CD4-positive, alpha-beta T cell treated with Interferon alpha-2 for 1 hour (primary cell): ENCODE measurements at regions not wholly inside any gene's neighbourhood (a gene's known extent, or its start where the extent isn't known, plus 50 kb on each side); places are given as distances from the start of the nearest gene placed in this dataset.

Experiments used
- DNase-seq, 2 donors: peaks; one replicate each; pipeline ENCODE4 v3.0.0-alpha.2; 2020 to 2022

- no peak for DNase-seq
These were observed 877.2 kb upstream of the PCDH20 start for GRCh38 chr13:62292714-62293480.

DNA sequence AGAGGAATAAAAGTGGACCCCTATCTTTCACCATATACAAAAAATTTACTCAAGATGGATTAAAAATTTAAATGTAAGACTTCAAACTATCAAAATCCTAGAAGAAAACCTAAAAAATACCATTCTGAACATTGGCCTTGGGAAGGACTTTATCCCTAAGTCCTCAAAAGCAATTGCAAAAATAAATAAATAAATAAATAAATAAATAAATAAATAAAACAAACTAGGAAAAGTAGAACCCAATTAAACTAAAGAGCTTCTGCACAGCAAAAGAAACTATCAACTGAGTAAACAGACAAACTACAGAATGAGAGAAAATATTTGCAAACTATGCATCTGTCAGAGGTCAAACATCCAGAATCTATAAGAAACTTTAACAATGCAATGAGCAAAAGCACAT is 874.9 kb upstream of the PCDH20 start:
- DNase-seq = no peak

GRCh38 chr13:62287764-62288163 is 872.1 kb upstream of the PCDH20 start:
- DNase-seq = no peak

GRCh38 chr13:62280590-62280989 is 864.9 kb upstream of the PCDH20 start:
- DNase-seq = no peak

DNA sequence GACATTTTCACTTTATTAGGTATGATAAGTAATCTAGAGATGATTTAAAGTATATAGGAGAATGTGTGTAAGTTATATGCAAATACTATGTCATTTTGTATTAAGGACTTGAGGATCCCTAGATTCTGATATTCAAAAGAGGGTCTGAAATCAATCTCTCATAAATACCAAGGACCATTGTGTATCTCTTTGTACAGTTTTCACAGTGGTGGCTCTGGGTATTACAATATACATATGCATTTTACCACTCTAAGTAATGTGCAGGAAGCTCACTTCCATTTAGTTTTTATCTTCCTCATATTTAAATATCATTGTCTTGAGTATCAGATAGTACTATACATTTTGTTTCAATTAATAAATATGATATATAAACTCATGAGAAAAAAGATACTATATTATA is 862.6 kb upstream of the PCDH20 start:
- DNase-seq = no peak

GRCh38 chr13:62251734-62252133 is 836.1 kb upstream of the PCDH20 start:
- no peak for DNase-seq

DNA sequence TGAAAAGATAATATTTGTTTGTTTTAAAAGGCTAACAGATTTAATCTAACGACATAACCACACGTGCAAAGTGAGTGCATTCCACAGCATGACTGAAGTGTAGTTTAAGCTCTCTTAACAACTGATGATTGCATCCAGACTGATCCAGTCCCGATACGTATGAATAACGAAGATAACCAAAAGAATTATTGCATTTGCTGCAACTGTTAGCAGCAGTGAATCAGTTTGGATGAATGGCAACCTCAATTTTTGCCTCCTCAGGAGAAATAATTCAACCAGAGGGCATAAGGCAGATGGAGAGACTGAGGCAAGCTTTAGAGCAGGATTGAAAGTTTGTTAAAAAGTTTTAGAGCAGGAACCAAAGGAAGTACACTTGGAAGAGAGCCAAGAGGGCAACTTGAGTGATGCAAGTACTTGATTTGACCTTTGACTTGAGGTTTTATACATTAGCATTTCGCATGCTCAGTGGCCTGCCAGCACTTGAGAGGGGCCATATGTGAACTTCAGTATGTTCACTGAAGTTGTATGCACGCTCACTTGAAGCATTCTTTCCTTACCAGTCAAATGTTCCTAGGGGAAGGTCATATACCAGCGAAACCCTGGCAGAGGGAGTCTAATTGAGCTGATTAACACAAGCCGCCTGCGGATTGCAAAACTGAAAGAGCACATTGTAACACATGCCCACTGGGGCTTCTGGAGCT is 835.0 kb upstream of the PCDH20 start:
- DNase-seq = no peak

DNA sequence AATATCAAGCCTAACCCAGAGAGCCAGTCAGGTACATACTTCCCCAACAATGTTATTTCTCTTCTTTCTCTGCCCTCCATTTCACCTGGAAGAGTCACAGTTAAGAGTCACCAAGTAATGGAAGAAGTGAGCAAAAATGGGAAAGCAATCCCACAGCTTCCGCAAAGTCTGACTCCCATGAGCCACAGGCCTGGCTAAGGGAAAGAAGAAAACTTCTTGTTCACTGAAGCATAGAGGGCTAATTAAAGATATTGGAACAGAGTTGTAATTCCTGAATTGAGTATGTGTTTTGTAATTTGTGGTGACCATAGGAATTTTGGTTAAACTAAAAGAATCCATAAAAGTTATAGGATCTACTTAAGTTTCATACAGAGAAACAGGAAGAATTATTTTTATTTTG is 830.9 kb upstream of the PCDH20 start:
- DNase-seq = no peak

- DNase-seq = no peak
These were observed 827.5 kb upstream of the PCDH20 start for GRCh38 chr13:62243106-62243505.

DNA sequence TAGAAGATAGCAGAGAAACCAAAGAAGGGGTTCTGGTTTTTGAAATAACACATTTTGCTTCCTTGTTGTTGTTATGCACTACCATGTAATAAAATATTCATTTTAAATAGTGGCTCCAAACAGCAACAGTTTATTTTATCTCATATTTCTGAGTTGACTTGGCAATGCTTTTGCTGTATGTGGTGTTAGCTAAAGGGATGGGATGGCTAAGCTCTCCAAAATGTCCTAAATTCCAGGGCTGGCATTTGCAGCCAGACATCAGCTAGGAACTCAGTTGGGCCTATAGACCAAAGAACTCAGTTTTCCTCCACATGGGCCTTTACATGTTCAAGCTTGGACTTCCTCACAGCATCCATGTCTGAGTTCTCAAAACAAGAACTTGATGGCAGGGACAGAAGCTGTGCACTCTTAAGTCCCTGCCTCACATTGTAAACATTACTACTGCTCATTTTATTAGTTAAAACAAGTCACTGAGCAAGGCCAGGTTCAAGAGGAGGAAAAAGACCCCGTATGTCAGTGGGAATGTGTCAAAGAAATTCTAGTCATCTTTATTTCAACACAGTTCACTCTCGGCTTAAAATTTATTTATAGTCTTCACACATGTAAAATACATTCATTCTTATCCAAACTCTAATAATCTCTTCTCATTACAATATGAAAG is 819.3 kb upstream of the PCDH20 start:
- DNase-seq = no peak

DNA sequence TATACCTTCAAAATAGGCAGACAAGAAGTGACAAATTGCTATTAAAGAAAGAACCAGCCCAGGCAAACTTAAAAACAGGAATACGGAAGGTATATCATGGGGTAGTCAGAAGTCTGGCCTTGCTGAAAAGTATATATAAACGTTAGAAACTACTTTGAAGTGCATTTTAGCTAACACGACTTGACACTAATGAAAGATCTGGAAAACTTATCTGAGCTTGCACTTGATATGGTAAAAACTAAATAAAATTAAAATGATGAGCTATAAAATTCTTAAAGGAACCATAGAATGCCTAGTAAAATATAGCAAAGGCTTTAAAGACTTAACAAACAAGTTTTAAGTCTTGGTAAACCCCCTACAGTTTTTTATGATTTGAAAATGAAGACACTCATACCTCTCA is 795.3 kb upstream of the PCDH20 start:
- DNase-seq = no peak

GRCh38 chr13:62209529-62209928 is 793.9 kb upstream of the PCDH20 start:
- no peak for DNase-seq

DNA sequence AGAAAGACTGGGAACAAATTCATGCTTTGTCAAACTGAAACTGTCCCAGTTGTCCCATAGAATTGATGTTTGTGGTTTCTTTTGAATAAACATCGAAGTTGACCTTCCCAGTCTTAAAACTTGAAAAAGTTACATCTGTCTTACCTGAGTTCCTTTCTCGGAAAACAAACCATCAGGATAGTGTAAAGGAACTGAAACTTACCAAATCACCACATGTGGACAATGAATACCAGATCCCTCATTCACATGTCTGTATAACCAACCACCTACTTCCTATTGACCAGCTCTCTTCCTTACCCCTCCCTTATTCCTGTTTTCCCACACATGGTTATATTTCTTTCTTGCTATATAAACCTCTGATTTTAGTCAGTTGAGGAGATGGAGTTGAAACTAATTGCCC is 791.7 kb upstream of the PCDH20 start:
- DNase-seq = no peak

DNA sequence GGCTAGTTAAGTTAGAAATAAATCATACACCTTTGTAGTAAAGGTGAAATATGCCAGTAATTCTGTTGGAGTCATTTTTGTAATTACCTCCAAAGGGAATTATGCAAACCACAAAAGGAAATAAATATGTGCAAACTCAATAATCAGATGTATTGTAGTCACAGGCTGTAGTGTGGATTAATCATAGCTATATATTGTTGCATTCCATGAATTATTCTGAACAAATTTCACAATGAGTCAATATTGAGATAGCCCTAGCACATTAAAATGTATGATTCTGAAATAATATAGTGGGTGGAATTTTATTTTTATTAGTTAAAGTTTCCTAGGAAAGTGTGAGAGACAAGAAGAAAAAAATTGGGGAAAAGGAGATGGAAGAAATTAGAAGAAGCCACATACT is 790.5 kb upstream of the PCDH20 start:
- no peak for DNase-seq

GRCh38 chr13:62205273-62205672 is 789.6 kb upstream of the PCDH20 start:
- DNase-seq = no peak

- no peak for DNase-seq
These were observed 778.7 kb upstream of the PCDH20 start for GRCh38 chr13:62194371-62194770.

GRCh38 chr13:62193919-62194318 is 778.3 kb upstream of the PCDH20 start:
- DNase-seq = no peak

GRCh38 chr13:62185631-62186255 is 770.1 kb upstream of the PCDH20 start:
- no peak for DNase-seq

DNA sequence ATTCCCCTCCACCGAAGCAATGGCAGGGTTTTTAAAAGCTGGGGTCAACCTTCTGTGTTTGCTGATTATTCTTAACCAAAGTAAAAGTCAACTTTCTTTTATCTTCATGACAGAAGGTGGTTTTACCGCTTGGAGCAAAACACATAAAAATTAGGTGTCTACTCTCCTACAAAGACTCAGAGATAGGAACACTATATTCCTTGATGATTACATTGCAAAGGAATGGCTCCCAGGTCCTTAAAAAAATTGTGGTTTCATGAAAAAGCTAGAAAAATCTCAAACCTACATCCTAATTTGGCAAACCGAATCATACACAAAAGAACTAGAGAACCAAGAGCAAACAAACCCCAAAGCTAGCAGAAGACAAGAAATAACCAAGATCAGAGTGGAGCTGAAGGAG is 760.4 kb upstream of the PCDH20 start:
- no peak for DNase-seq

DNA sequence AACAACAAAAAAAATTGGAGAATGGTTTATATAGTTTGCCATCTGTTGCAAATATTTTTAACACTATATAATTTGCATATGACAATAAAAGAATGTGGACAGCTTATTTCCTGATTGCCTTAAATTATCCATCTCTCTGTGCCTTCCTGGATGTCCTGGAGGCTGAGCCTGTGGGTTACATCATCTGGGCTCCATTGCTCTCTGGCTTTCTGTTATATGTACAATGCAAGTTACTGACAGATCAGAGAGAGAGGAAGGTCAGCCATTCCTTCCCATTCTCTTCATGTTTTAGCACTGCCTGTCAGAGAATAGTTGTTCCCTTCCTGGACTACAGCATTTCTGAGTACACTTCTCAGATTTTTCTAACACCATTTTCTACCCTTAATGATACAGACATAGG is 758.3 kb upstream of the PCDH20 start:
- DNase-seq = no peak

DNA sequence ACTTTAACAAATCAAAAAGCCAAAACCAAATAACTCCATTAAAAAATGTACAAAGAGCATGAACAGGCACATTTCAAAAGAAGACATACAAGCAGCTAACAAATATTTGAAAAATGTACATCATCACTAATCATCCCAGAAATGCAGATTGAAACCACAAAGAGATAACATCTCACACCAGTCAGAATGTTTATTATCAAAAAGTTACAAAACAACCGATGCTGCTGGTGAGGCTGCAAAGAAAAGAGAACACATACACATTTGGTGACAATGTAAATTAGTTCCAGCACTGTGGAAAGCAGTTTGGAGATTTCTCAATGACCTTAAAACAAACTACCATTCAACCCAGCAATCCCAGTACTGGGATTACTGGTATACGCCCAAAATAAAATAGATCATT is 756.0 kb upstream of the PCDH20 start:
- no peak for DNase-seq

GRCh38 chr13:62168891-62169290 is 753.2 kb upstream of the PCDH20 start:
- DNase-seq = no peak

DNA sequence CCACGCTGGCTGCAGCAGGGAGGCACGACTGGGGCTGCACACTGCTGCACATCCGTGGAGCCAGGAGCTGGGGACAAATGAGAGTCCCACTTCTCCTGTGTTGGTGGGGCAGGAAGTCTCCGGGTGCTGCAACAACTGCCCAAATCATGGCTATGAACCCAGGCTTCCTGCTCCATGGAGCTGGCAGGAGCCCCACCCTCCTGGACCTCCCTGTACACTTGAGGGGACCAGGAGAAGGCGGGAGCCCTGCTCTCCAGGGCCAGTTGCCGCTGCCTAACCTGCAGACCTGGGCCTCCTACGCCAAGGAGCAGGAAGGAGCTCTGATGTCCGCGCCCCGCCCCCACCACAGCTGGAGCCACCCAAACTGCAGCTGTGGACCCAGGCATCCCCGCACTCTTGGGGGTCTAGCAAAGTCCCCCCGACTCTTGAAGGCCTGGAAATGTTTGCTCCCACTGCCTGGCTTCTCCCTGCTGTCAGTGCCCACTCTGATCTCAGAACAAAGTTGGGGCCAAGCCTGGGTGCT is 752.1 kb upstream of the PCDH20 start:
- DNase-seq = no peak
